ENCODE measurements at regions not wholly inside any gene's neighbourhood (a gene's known extent, or its start where the extent isn't known, plus 50 kb on each side); places are given as distances from the start of the nearest gene placed in this dataset.

DNA sequence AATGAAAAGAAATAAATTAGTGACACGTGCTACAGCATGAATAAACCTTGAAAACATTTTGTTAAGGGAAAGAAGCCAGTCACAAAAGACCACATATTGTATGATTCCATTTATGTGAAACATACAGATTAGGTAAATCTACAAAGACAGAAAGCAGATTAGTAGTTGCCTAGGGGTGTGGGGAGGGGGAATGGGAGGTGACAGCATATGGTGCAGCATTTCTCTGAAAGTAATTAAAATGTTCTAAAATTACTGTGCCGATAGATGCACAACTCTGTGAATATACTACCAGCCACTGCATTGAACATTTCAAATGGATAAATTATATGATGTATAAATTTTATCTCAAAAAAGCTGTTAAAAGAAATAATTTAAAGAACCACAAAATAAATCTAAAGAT lies 161.0 kb downstream of the TRIB2 start:
- Histone ChIP-seq H3K4me1 (no peaks in the 10 kb centered on the region), H3K4me3 (no peak overlapping the region), H3K27me3 (peaks cover 3% of the 10 kb centered on the region), H3K9me3 (no peaks in the 10 kb centered on the region), H3K36me3 (no peaks in the 10 kb centered on the region), H3K27ac (no peak overlapping the region)
- no peak for TF ChIP-seq POLR2A (IDR thresholded peaks at IDR 0.05)
- no peak for TF ChIP-seq CTCF (IDR thresholded peaks at IDR 0.05)
- no peak for TF ChIP-seq EP300 (IDR thresholded peaks at IDR 0.05)
- no peak for TF ChIP-seq POLR2AphosphoS5 (IDR thresholded peaks at IDR 0.05)
- DNase-seq (ENCODE audit: low spot score in 2 of 2): no peak
- 59% methylated on average over 2 of the region's 2 CpGs for WGBS

- TF ChIP-seq EP300 (IDR thresholded peaks at IDR 0.05): no peak
- TF ChIP-seq CTCF (IDR thresholded peaks at IDR 0.05): no peak
- no peak for TF ChIP-seq POLR2AphosphoS5 (IDR thresholded peaks at IDR 0.05)
- no peak for TF ChIP-seq POLR2A (IDR thresholded peaks at IDR 0.05)
- 88% methylated on average over 1 of the region's 1 CpG for WGBS
- H3K9me3 ChIP-seq: no peaks in the 10 kb centered on the region
- no peaks in the 10 kb centered on the region for H3K36me3 ChIP-seq
- no peak overlapping the region for H3K4me3 ChIP-seq
- H3K27ac ChIP-seq: no peak overlapping the region
- H3K4me1 ChIP-seq: peaks cover 4% of the 10 kb centered on the region
- H3K27me3 ChIP-seq: no peaks in the 10 kb centered on the region
- no peak for DNase-seq (ENCODE audit: low spot score in 2 of 2)
Measured at GRCh38 chr2:12879649-12880048, 162.9 kb downstream of the TRIB2 start.

DNA sequence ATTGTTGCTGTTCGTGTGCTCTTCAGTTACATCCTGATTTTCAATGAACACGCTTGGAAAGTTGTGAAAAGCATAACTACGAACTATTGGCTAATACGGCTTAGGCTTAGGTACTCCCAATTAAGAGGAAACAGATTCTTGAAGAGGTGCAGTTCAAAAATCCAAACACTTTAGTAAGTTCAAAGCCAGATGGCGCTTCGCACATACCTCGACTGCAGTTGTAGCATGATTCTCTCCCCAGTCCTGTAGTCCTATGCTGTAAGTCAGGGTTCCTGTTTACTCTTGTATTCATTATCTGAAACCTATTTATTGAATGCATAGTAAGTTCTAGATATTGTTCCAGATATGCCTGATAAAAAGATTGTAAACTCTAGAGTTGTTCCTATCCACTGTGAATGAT lies 165.2 kb downstream of the TRIB2 start:
- no peak for DNase-seq (ENCODE audit: low spot score in 2 of 2)
- TF ChIP-seq EP300 (IDR thresholded peaks at IDR 0.05) (no peak), POLR2AphosphoS5 (IDR thresholded peaks at IDR 0.05) (no peak), CTCF (IDR thresholded peaks at IDR 0.05) (no peak), POLR2A (IDR thresholded peaks at IDR 0.05) (no peak)
- H3K4me3 ChIP-seq: no peak overlapping the region
- peaks cover 8% of the 10 kb centered on the region for H3K4me1 ChIP-seq
- no peak overlapping the region for H3K27ac ChIP-seq
- 94% methylated on average over 7 of the region's 7 CpGs for WGBS
- H3K36me3 ChIP-seq: no peaks in the 10 kb centered on the region
- no peaks in the 10 kb centered on the region for H3K27me3 ChIP-seq
- no peaks in the 10 kb centered on the region for H3K9me3 ChIP-seq

DNA sequence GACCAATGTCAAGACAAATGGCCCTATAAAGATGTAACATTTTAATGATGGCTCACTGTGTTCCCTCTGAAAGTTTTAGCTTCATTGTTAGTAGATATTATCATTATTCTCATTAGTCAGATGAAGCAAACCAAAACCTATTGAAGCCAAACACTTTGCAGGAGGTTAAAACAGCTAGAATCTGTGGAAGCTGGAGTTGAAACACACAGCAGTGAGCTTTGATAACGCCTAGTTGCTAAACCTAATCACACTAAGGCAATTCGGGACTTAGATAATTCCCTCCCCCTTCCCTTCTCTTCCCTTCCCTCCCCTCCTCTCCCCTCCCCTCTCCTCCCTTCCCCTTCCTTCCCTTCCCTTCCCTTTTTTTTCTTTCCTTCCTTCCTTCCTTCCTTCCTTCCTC lies 165.7 kb downstream of the TRIB2 start:
- Histone ChIP-seq H3K4me1 (peaks cover 8% of the 10 kb centered on the region), H3K27ac (no peak overlapping the region), H3K27me3 (no peaks in the 10 kb centered on the region), H3K4me3 (no peak overlapping the region), H3K9me3 (no peaks in the 10 kb centered on the region), H3K36me3 (no peaks in the 10 kb centered on the region)
- DNase-seq (ENCODE audit: low spot score in 2 of 2): no peak
- TF ChIP-seq POLR2AphosphoS5 (IDR thresholded peaks at IDR 0.05): no peak
- no peak for TF ChIP-seq EP300 (IDR thresholded peaks at IDR 0.05)
- TF ChIP-seq POLR2A (IDR thresholded peaks at IDR 0.05): no peak
- no peak for TF ChIP-seq CTCF (IDR thresholded peaks at IDR 0.05)
- WGBS: 70% methylated on average over 2 of the region's 2 CpGs

GRCh38 chr2:12883906-12884305 lies 167.2 kb downstream of the TRIB2 start:
- Histone ChIP-seq H3K36me3 (no peaks in the 10 kb centered on the region), H3K4me1 (peaks cover 8% of the 10 kb centered on the region), H3K27me3 (no peaks in the 10 kb centered on the region), H3K4me3 (no peak overlapping the region), H3K9me3 (no peaks in the 10 kb centered on the region), H3K27ac (no peak overlapping the region)
- no peak for DNase-seq (ENCODE audit: low spot score in 2 of 2)
- TF ChIP-seq POLR2A (IDR thresholded peaks at IDR 0.05) (no peak), EP300 (IDR thresholded peaks at IDR 0.05) (no peak), POLR2AphosphoS5 (IDR thresholded peaks at IDR 0.05) (no peak), CTCF (IDR thresholded peaks at IDR 0.05) (no peak)
- WGBS: 81% methylated on average over 2 of the region's 2 CpGs

Measured in suprapubic skin (tissue), 4 donors.